ENCODE measurements at regions not wholly inside any gene's neighbourhood (a gene's known extent, or its start where the extent isn't known, plus 50 kb on each side); places are given as distances from the start of the nearest gene placed in this dataset.

GRCh38 chr18:30094556-30094955 lies 948.0 kb downstream of the DSC3 start:
- Histone ChIP-seq H3K36me3 (ENCODE audit: control insufficient read depth in 2 of 2, insufficient read depth in 2 of 2, low read length in 1 of 2) (no peaks in the 10 kb centered on the region), H2AFZ (ENCODE audit: control insufficient read depth, low read depth, low read length) (no peak overlapping the region), H4K20me1 (ENCODE audit: control insufficient read depth, insufficient read depth) (no peaks in the 10 kb centered on the region), H3K27me3 (replicated peaks in 1 of 2; ENCODE audit: control insufficient read depth in 2 of 2, insufficient read depth in 2 of 2, low read length in 1 of 2) (no peaks in the 10 kb centered on the region), H3K9ac (ENCODE audit: control insufficient read depth, insufficient read depth, low read length) (no peak overlapping the region), H3K27ac (ENCODE audit: control insufficient read depth, insufficient read depth) (no peak overlapping the region), H3K79me2 (ENCODE audit: control insufficient read depth, insufficient read depth, low read length) (no peaks in the 10 kb centered on the region), H3K4me3 (no peak overlapping the region), H3K9me3 (replicated peaks; ENCODE audit: control insufficient read depth, insufficient read depth, low read length) (no peaks in the 10 kb centered on the region), H3K4me1 (ENCODE audit: control insufficient read depth, insufficient read depth, low read length) (no peaks in the 10 kb centered on the region), H3K4me2 (ENCODE audit: control insufficient read depth, insufficient read depth) (no peak overlapping the region)
- no TSS peak for BruUV-seq (replicated peaks)
- SMC1A ChIA-PET (ENCODE audit: uncharacterized antibody, unreplicated experiment) = no interaction called here
- DNase-seq (ENCODE audit: low read depth, low spot score) = no peak
- POLR2A ChIA-PET = no interaction called here
- in situ Hi-C loops (cut with MboI) (no loop called here), intact Hi-C loops (cut with micrococcal nuclease; ENCODE audit: unreplicated experiment) (no loop called here)
- no peak for FAIRE-seq
- no peak for TF ChIP-seq E2F4 (IDR thresholded peaks at IDR 0.05; ENCODE audit: low read depth, low read length)
- no peak for TF ChIP-seq ZNF687 (IDR thresholded peaks at IDR 0.05)
- no peak for TF ChIP-seq BHLHE40 (IDR thresholded peaks at IDR 0.05; ENCODE audit: borderline replicate concordance in 1 of 2, low read depth in 2 of 2, low read length in 1 of 2)
- TF ChIP-seq TCF12 (IDR thresholded peaks at IDR 0.05; ENCODE audit: low read depth, low read length) = no peak
- no peak for TF ChIP-seq TARDBP (IDR thresholded peaks at IDR 0.05; ENCODE audit: borderline replicate concordance)
- no peak for TF ChIP-seq PAX8 (IDR thresholded peaks at IDR 0.05)
- TF ChIP-seq TAF1 (IDR thresholded peaks at IDR 0.05; ENCODE audit: borderline replicate concordance, low read depth, low read length) = no peak
- no peak for TF ChIP-seq IKZF1 (conservative IDR thresholded peaks at IDR 0.05)
- no peak for TF ChIP-seq NFYA (IDR thresholded peaks at IDR 0.05; ENCODE audit: borderline replicate concordance, low read depth, low read length)
- TF ChIP-seq ZBTB40 (IDR thresholded peaks at IDR 0.05; ENCODE audit: borderline replicate concordance) = no peak
- no peak for TF ChIP-seq TCF3 (IDR thresholded peaks at IDR 0.05; ENCODE audit: borderline replicate concordance, insufficient read depth, low read depth, low read length)
- TF ChIP-seq ASH2L (IDR thresholded peaks at IDR 0.05; ENCODE audit: borderline replicate concordance, low read depth) = no peak
- WGBS (ENCODE audit: insufficient coverage, insufficient replicate concordance, low lambda C conversion rate, missing lambda C conversion rate) = 50% methylated on average over 2 of the region's 2 CpGs
- ATAC-seq = no peak
- CTCF ChIA-PET = no interaction called here
- RAD21 ChIA-PET (ENCODE audit: unreplicated experiment) = no interaction called here
